Activated T-helper 2 cell treated with anti-CD3 and anti-CD28 coated beads, Interferon-gamma antibody, Interleukin-2, Interleukin-4, amounts not matched to agents 10 μg/mL and 5 μg/mL and 100 μg/mL, durations not matched to agents 14 hours and 24 hours and 36 hours (primary cell): ENCODE measurements at regions not wholly inside any gene's neighbourhood (a gene's known extent, or its start where the extent isn't known, plus 50 kb on each side); places are given as distances from the start of the nearest gene placed in this dataset.
"Not testable (repeated sequence)": the region's sequence is repeated elsewhere in the genome, so short reads cannot be mapped to it uniquely, and the experiment has no call there.

ENCODE experiments used
- DNase-seq: peaks from one replicate; pipeline ENCODE4 v3.0.0; 2021; ENCODE audit warnings: low spot score
- H3K27ac Mint-ChIP-seq: one replicate; pipeline ENCODE4 v1.8.0; 2021; ENCODE audit warnings: mixed read lengths
- H3K27me3 Mint-ChIP-seq: one replicate; pipeline ENCODE4 v1.8.0; 2021; ENCODE audit warnings: low read depth, mixed read lengths
- H3K36me3 Mint-ChIP-seq: one replicate; pipeline ENCODE4 v1.8.0; 2021; ENCODE audit warnings: low read depth, mixed read lengths
- H3K4me1 Mint-ChIP-seq: one replicate; pipeline ENCODE4 v1.8.0; 2021; ENCODE audit warnings: low read depth, mixed read lengths
- H3K4me3 Mint-ChIP-seq: one replicate; pipeline ENCODE4 v1.8.0; 2021; ENCODE audit warnings: low read depth, mild to moderate bottlenecking, moderate library complexity, mixed read lengths
- H3K9me3 Mint-ChIP-seq: one replicate; pipeline ENCODE4 v1.8.0; 2021; ENCODE audit warnings: mixed read lengths
- intact Hi-C: fragments of 100-400 bp; cut with micrococcal nuclease; formaldehyde crosslinking; loops from one replicate; pipeline ENCODE4 v1.15.1; 2023

GRCh38 chr2:234378958-234379357 lies 117.9 kb downstream of the ARL4C start:
- DNase-seq, H3K4me3 Mint-ChIP-seq, H3K27ac Mint-ChIP-seq, intact Hi-C loops, H3K9me3 Mint-ChIP-seq, H3K27me3 Mint-ChIP-seq, H3K36me3 Mint-ChIP-seq: not testable (repeated sequence)
- peaks cover 28% of the 10 kb centered on the region for H3K4me1 Mint-ChIP-seq

GRCh38 chr2:234378440-234378839 lies 118.4 kb downstream of the ARL4C start:
- H3K4me1 Mint-ChIP-seq, result peaks cover 33% of the 10 kb centered on the region
- intact Hi-C loops, result no loop called here
- DNase-seq, result no peak
- no peaks in the 10 kb centered on the region for H3K27me3 Mint-ChIP-seq
- peaks cover 2% of the 10 kb centered on the region for H3K36me3 Mint-ChIP-seq
- no peak overlapping the region for H3K4me3 Mint-ChIP-seq
- no peak overlapping the region for H3K27ac Mint-ChIP-seq
- no peaks in the 10 kb centered on the region for H3K9me3 Mint-ChIP-seq

DNA sequence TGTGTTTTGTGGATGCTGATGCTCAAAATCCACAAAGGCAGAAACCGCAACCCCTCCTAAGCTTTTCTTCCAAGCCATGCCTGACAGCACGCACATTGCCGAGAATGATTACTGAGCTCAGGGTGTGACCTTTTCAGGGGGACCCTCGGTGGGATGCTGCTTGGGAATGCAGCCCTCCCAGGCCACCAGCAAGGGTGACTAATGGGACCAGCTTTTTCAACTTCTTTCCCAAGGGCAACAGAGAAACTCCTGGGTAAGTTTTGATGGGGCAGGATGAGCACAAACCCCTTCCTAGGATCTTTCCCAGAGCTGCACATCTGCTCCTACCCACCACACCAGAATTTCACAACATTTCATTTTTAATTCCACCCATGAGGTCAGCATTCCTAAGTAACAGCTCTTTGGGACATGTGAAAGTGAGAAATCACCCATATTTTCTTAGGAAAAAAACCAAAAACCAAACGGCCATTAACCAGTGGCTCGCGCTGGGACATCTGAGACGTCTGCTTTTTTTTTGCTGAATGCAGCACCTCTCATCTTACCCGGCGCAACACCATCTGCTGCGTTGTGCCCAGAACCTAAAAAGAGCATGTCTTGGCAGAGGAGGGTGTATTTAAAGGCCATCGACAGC lies 119.0 kb downstream of the ARL4C start:
- Mint-ChIP-seq H3K4me3 (no peak overlapping the region), H3K4me1 (peaks cover 39% of the 10 kb centered on the region), H3K9me3 (no peaks in the 10 kb centered on the region), H3K27me3 (no peaks in the 10 kb centered on the region), H3K27ac (no peak overlapping the region), H3K36me3 (peaks cover 2% of the 10 kb centered on the region)
- no peak for DNase-seq
- intact Hi-C loops, result no loop called here

- H3K27ac Mint-ChIP-seq, result no peak overlapping the region
- peaks cover 53% of the 10 kb centered on the region for H3K4me1 Mint-ChIP-seq
- no peaks in the 10 kb centered on the region for H3K9me3 Mint-ChIP-seq
- H3K4me3 Mint-ChIP-seq, result no peak overlapping the region
- peaks cover 2% of the 10 kb centered on the region for H3K36me3 Mint-ChIP-seq
- intact Hi-C loops, result no loop called here
- H3K27me3 Mint-ChIP-seq, result no peaks in the 10 kb centered on the region
- DNase-seq, result no peak
Measured at GRCh38 chr2:234376229-234376628, 120.7 kb downstream of the ARL4C start.

DNA sequence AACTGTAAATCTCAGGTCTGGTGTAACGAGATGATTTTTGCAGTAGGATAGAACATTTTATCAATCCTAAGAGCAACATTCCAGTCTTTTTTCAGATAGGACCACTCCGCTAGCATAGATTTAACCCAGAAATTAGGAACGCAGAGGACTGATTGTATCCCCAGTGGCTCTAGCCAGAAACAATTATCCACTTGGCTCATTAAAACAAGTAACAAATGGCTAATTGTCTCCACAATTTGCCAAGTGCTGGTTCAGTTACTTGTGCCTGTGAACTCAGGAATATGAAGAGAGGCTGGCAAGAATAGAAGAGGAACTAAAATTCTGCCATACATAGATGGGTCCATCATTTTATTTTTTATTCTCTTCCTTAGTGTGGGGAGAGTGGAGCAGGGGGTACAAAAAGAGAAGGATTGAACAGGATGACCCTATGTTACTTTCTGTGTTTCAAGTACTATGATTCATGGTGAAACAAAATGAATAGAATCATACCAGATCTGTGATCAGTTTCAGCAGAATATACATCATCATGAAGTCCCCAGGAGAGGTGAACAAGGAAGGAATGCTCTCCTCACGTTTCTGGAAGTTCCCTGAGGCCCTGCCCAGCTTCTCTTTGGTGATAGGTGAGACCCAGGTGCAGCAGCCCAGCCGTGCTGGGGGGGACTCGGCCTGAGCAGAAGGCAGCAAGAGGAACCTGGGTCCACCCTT lies 121.6 kb downstream of the ARL4C start:
- Mint-ChIP-seq H3K27ac (no peak overlapping the region), H3K4me3 (no peak overlapping the region), H3K4me1 (peaks cover 61% of the 10 kb centered on the region), H3K27me3 (no peaks in the 10 kb centered on the region), H3K36me3 (peaks cover 2% of the 10 kb centered on the region), H3K9me3 (no peaks in the 10 kb centered on the region)
- DNase-seq, result no peak
- intact Hi-C loops, result no loop called here

GRCh38 chr2:234374736-234375135 lies 122.1 kb downstream of the ARL4C start:
- Mint-ChIP-seq H3K9me3 (no peaks in the 10 kb centered on the region), H3K36me3 (peaks cover 2% of the 10 kb centered on the region), H3K4me3 (no peak overlapping the region), H3K27me3 (no peaks in the 10 kb centered on the region), H3K4me1 (peaks cover 64% of the 10 kb centered on the region), H3K27ac (no peak overlapping the region)
- intact Hi-C loops, result no loop called here
- no peak for DNase-seq

DNA sequence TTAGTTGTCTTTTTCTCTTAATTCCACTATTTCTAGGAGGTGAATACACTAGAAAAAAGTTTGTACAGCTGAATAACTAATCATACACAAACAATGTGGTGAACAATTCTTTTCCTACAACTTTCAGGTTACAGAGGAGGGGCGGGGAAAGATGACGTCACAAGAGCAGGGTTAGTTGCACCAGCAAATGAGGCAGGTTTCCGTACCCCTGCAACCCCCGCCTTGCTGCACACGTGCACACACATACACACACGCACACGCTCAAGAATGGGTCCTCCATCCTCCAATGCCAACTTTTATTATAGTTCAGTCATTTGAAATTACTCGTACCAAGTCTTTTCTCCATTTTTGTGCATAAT lies 122.8 kb downstream of the ARL4C start:
- no peak for DNase-seq
- Mint-ChIP-seq H3K9me3 (no peaks in the 10 kb centered on the region), H3K4me3 (no peak overlapping the region), H3K36me3 (no peaks in the 10 kb centered on the region), H3K27ac (no peak overlapping the region), H3K4me1 (peaks cover 66% of the 10 kb centered on the region), H3K27me3 (no peaks in the 10 kb centered on the region)
- intact Hi-C loops, result no loop called here

DNA sequence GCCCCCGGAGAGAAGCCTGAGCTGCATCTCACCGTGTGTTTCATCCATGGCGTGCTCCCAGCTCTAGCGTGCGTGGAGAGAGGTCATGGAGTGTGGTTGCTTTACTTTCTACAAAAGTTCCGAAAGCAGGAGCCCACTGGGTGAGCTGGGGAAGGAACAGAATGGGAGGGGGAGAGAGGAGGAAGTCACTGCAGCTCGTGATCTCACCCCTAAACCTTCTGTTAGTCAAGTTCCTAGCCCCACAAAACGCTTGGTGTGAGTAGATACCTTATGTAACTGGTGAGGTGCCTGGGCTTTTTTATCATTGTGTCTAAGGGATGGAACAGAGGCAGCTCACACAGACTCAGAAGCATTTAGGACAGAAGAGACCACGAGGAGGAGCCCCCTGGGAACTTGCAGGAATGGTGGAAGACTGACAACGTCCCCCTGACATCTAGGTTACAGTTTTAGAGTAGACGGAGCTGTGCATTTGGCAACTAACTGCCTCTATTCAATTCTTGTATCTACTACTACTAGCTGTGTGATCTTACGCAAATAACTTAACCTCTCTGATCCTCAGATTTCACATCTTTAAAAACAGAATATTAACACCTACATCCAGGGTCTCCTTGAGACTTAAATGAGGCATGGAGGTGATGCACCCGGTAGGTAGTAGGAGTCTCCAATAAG lies 123.3 kb downstream of the ARL4C start:
- DNase-seq, result no peak
- intact Hi-C loops, result no loop called here

GRCh38 chr2:234373060-234373459 lies 123.8 kb downstream of the ARL4C start:
- H3K4me1 Mint-ChIP-seq, result peaks cover 74% of the 10 kb centered on the region
- H3K27ac Mint-ChIP-seq, result peak overlapping the region; percentile 67
- no peak for DNase-seq
- no peaks in the 10 kb centered on the region for H3K36me3 Mint-ChIP-seq
- no peaks in the 10 kb centered on the region for H3K27me3 Mint-ChIP-seq
- peak overlapping the region; percentile 9 for H3K4me3 Mint-ChIP-seq
- no peaks in the 10 kb centered on the region for H3K9me3 Mint-ChIP-seq
- intact Hi-C loops, result no loop called here

More for the DNA sequence above, 123.3 kb downstream of the ARL4C start:
- peak overlapping the region; percentile 67 for H3K27ac Mint-ChIP-seq
- peaks cover 69% of the 10 kb centered on the region for H3K4me1 Mint-ChIP-seq
- no peaks in the 10 kb centered on the region for H3K27me3 Mint-ChIP-seq
- H3K36me3 Mint-ChIP-seq, result no peaks in the 10 kb centered on the region
- peak overlapping the region; percentile 9 for H3K4me3 Mint-ChIP-seq
- H3K9me3 Mint-ChIP-seq, result no peaks in the 10 kb centered on the region

GRCh38 chr2:234372506-234372905 lies 124.4 kb downstream of the ARL4C start:
- intact Hi-C loops, result no loop called here
- no peaks in the 10 kb centered on the region for H3K27me3 Mint-ChIP-seq

DNA sequence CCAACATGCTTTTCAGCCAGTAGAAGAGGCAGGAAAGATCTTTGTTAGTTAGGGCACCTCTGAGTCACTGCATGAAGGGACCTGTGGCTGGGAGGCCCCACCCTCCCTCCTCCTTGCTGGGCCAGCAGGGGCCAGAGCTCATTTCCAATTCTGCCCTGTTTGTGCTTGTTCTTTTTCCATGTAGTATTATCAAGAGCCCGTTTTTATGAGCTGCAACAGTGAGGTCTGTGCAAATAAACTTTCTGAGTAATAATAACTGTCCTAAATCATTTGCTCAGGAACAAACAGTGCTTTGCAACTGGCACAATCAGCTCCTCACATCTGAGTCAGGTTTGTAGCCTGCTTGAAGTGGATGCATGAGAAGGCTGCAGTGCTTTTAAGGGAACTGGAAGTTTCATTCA lies 128.0 kb downstream of the ARL4C start:
- H3K27ac Mint-ChIP-seq, result peak overlapping the region; percentile 75
- peaks cover 66% of the 10 kb centered on the region for H3K4me1 Mint-ChIP-seq
- no peaks in the 10 kb centered on the region for H3K36me3 Mint-ChIP-seq
- H3K4me3 Mint-ChIP-seq, result no peak overlapping the region
- no peaks in the 10 kb centered on the region for H3K27me3 Mint-ChIP-seq
- intact Hi-C loops, result loop anchor here (2.0 to 5.0 kb wide), 5 partner anchors 54 to 122 kb away; no protein-coding TSS in a partner anchor
- DNase-seq, result peak; percentile 34
- no peaks in the 10 kb centered on the region for H3K9me3 Mint-ChIP-seq

More at GRCh38 chr2:234372506-234372905, 124.4 kb downstream of the ARL4C start:
- Mint-ChIP-seq H3K4me3 (peak overlapping the region; percentile 51), H3K9me3 (no peaks in the 10 kb centered on the region), H3K27ac (peak overlapping the region; percentile 56), H3K36me3 (no peaks in the 10 kb centered on the region), H3K4me1 (peaks cover 76% of the 10 kb centered on the region)
- DNase-seq, result no peak

DNA sequence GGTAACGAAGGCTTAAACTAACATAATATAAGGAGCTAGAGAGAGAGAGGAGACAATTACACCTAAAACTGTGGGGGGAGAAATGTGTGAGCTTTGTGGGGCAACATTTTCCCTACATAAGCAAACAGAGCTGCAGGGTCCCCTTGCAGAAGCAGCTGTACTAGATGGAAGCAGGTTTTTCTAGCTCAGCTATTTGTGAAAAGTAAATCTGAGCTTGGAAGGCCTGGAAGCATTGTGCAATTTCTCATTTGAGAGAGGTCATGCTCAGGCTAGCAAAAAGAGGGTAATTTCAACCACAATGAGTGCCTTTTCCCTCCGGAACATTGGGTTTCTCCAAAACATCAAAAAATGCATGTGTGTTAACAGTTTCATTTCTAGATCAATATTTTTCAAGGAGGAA lies 130.0 kb downstream of the ARL4C start:
- Mint-ChIP-seq H3K27ac (peak overlapping the region; percentile 31), H3K9me3 (no peaks in the 10 kb centered on the region), H3K4me1 (peaks cover 51% of the 10 kb centered on the region), H3K27me3 (no peaks in the 10 kb centered on the region), H3K36me3 (no peaks in the 10 kb centered on the region), H3K4me3 (no peak overlapping the region)
- intact Hi-C loops, result loop anchor here (5.0 kb wide), 1 partner anchor 85 kb away; no protein-coding TSS in a partner anchor
- no peak for DNase-seq

- Mint-ChIP-seq H3K4me3 (no peak overlapping the region), H3K4me1 (peaks cover 42% of the 10 kb centered on the region), H3K36me3 (peaks cover 4% of the 10 kb centered on the region), H3K27me3 (no peaks in the 10 kb centered on the region), H3K27ac (no peak overlapping the region), H3K9me3 (peaks cover 4% of the 10 kb centered on the region)
- intact Hi-C loops, result loop anchor here (5.0 kb wide), 1 partner anchor 88 kb away; no protein-coding TSS in a partner anchor
- no peak for DNase-seq
Measured at GRCh38 chr2:234364661-234365060, 132.2 kb downstream of the ARL4C start.
